GM12875 (cell line): ENCODE measurements at regions not wholly inside any gene's neighbourhood (a gene's known extent, or its start where the extent isn't known, plus 50 kb on each side); places are given as distances from the start of the nearest gene placed in this dataset.

Source experiments
- H3K4me3 ChIP-seq: one replicate; pipeline ENCODE4 v1.5.1; 2011; ENCODE audit warnings: low read depth, low read length, control low read depth
- CTCF ChIP-seq: IDR thresholded peaks from 2 replicates; pipeline ENCODE4 v1.5.1; 2011; ENCODE audit warnings: low read depth, mild to moderate bottlenecking, control low read depth, inconsistent platforms, low read length, moderate library complexity, borderline replicate concordance; ENCODE audit not compliant: insufficient read depth

GRCh38 chr14:44036248-44036647 is 470.8 kb downstream of the FSCB start:
- no peak overlapping the region for H3K4me3 ChIP-seq
- TF ChIP-seq CTCF, result no peak

GRCh38 chr14:44035707-44036106 is 471.4 kb downstream of the FSCB start:
- H3K4me3 ChIP-seq, result no peak overlapping the region
- TF ChIP-seq CTCF, result no peak

GRCh38 chr14:44030831-44031383 is 476.2 kb downstream of the FSCB start:
- TF ChIP-seq CTCF, result no peak
- no peak overlapping the region for H3K4me3 ChIP-seq

GRCh38 chr14:44029933-44030332 is 477.1 kb downstream of the FSCB start:
- no peak overlapping the region for H3K4me3 ChIP-seq
- TF ChIP-seq CTCF, result no peak

GRCh38 chr14:44027397-44027796 is 479.7 kb downstream of the FSCB start:
- no peak for TF ChIP-seq CTCF
- no peak overlapping the region for H3K4me3 ChIP-seq

GRCh38 chr14:44010595-44010994 is 496.5 kb downstream of the FSCB start:
- H3K4me3 ChIP-seq, result no peak overlapping the region
- TF ChIP-seq CTCF, result no peak

GRCh38 chr14:44010071-44010470 is 497.0 kb downstream of the FSCB start:
- no peak for TF ChIP-seq CTCF
- H3K4me3 ChIP-seq, result no peak overlapping the region
